ENCODE measurements at regions not wholly inside any gene's neighbourhood (a gene's known extent, or its start where the extent isn't known, plus 50 kb on each side); places are given as distances from the start of the nearest gene placed in this dataset.

DNA sequence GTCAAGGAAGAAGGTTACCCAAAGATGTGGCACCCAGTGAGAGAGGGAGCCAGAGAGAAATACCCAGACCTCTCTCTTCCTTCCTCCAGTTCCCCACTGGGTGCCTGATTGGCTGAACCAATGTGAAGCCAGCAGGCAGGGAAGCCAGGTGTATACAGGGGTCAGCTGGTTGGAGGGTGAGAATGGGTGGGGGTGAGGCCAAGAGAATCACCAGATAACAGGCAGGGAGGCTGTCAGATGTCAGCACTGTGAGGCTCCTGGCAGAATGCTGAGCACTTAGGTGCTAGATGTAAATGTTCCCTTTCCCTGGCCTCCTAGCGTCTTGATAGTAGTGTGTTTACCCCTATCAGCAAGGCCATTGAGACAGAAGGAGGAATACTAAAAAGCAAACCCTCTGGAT, 104.0 kb upstream of the MGAT5 start:
- TF ChIP-seq MAFK (IDR thresholded peaks at IDR 0.05; ENCODE audit: low read depth, low read length) (no peak), RAD21 (IDR thresholded peaks at IDR 0.05; ENCODE audit: low read length) (no peak), POLR2A (IDR thresholded peaks at IDR 0.05; ENCODE audit: low read depth, low read length) (no peak), SMC3 (IDR thresholded peaks at IDR 0.05; ENCODE audit: low read depth, low read length) (no peak), MXI1 (IDR thresholded peaks at IDR 0.05; ENCODE audit: borderline replicate concordance, low read depth, low read length) (no peak), FOS (IDR thresholded peaks at IDR 0.05; ENCODE audit: low read depth, low read length) (no peak), NFE2L2 (IDR thresholded peaks at IDR 0.05; ENCODE audit: low read depth, low read length) (no peak), CEBPB (IDR thresholded peaks at IDR 0.05; ENCODE audit: low read depth, low read length) (no peak), RCOR1 (IDR thresholded peaks at IDR 0.05; ENCODE audit: insufficient replicate concordance, low read length) (no peak), BHLHE40 (IDR thresholded peaks at IDR 0.05; ENCODE audit: low read depth, low read length) (no peak), CHD1 (IDR thresholded peaks at IDR 0.05; ENCODE audit: low read depth, low read length) (no peak)
- TF ChIP-seq, protein P1, sequence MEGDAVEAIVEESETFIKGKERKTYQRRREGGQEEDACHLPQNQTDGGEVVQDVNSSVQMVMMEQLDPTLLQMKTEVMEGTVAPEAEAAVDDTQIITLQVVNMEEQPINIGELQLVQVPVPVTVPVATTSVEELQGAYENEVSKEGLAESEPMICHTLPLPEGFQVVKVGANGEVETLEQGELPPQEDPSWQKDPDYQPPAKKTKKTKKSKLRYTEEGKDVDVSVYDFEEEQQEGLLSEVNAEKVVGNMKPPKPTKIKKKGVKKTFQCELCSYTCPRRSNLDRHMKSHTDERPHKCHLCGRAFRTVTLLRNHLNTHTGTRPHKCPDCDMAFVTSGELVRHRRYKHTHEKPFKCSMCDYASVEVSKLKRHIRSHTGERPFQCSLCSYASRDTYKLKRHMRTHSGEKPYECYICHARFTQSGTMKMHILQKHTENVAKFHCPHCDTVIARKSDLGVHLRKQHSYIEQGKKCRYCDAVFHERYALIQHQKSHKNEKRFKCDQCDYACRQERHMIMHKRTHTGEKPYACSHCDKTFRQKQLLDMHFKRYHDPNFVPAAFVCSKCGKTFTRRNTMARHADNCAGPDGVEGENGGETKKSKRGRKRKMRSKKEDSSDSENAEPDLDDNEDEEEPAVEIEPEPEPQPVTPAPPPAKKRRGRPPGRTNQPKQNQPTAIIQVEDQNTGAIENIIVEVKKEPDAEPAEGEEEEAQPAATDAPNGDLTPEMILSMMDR (conservative IDR thresholded peaks at IDR 0.05; ENCODE audit: low read depth, low read length) = no peak
- TF ChIP-seq, protein P2, sequence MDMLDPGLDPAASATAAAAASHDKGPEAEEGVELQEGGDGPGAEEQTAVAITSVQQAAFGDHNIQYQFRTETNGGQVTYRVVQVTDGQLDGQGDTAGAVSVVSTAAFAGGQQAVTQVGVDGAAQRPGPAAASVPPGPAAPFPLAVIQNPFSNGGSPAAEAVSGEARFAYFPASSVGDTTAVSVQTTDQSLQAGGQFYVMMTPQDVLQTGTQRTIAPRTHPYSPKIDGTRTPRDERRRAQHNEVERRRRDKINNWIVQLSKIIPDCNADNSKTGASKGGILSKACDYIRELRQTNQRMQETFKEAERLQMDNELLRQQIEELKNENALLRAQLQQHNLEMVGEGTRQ (IDR thresholded peaks at IDR 0.05; ENCODE audit: low read depth, low read length) = no peak
